Psoas muscle (tissue), 7 donors: ENCODE measurements at regions not wholly inside any gene's neighbourhood (a gene's known extent, or its start where the extent isn't known, plus 50 kb on each side); places are given as distances from the start of the nearest gene placed in this dataset.

Experiments
- ATAC-seq, 4 donors: fragments of 200-7000 bp; cut with Tn5 transposase; one replicate each; pipeline ENCODE4 v1.9.1; 2020; ENCODE audit warnings: moderate library complexity in 3 of 4, mild to moderate bottlenecking in 2 of 4
- DNase-seq, 2 donors: peaks; one replicate each; pipeline ENCODE4 v3.0.0-alpha.2; 2020
- H3K27ac ChIP-seq: fragments of 200-600 bp; one replicate; pipeline ENCODE4 v1.8.0; 2022
- H3K27me3 ChIP-seq, 3 donors: fragments of 200-600 bp in 1 of 3; one replicate each; pipeline versions ENCODE4 v1.6.1 to v1.8.0; 2013 to 2022; ENCODE audit warnings: low read length in 2 of 3, mild to moderate bottlenecking in 2 of 3, moderate library complexity in 1 of 3; ENCODE audit not compliant: insufficient read depth in 3 of 3
- H3K36me3 ChIP-seq, 2 donors: fragments of 200-600 bp in 1 of 2; one replicate each; pipeline versions ENCODE4 v1.6.1 to v1.8.0; 2013 to 2022; ENCODE audit warnings: low read depth in 1 of 2, mild to moderate bottlenecking in 1 of 2, moderate library complexity in 1 of 2; ENCODE audit not compliant: insufficient read depth in 1 of 2
- H3K4me1 ChIP-seq: fragments of 200-600 bp; one replicate; pipeline ENCODE4 v1.8.0; 2022
- H3K4me3 ChIP-seq: fragments of 200-600 bp; one replicate; pipeline ENCODE4 v1.8.0; 2022; ENCODE audit warnings: mild to moderate bottlenecking
- H3K9me3 ChIP-seq: fragments of 200-600 bp; one replicate; pipeline ENCODE4 v1.8.0; 2022
- CTCF ChIP-seq: fragments of 200-600 bp; IDR thresholded peaks from one replicate; pipeline ENCODE4 v1.8.0; 2022; ENCODE audit warnings: antibody characterized with exemption
- WGBS, 3 donors: extraction: QIAGEN DNeasy Blood & Tissue Kit; methylation state at CpG; one replicate each; pipeline versions ENCODE4 v1.1.6 to v1.1.7; 2013; 5-methylcytosine and 5-hydroxymethylcytosine counted together
- intact Hi-C, 2 donors: fragments of 100-400 bp; cut with DNase I; formaldehyde crosslinking; loops; one replicate each; pipeline versions ENCODE4 v1.11.0 to v1.14.2; 2022
- donor health status: healthy with polysubstance abuse.
- donor health status: DM: no; HTN: no; CAD: no; lungs with moderate emphysema.
- donor health status: Bipolar disorder and iron deficiency.
- donor health status: healthy.
- donor health status: DM: yes; HTN: yes; CAD: no.
- donor health status: DM: no; HTN: no; CAD: no.
- donor health status: DM: yes; HTN: yes; CAD: no.

GRCh38 chr3:82392203-82392775 lies 630.8 kb upstream of the GBE1 start:
- DNase-seq: no peak
- no peaks in the 10 kb centered on the region for H3K4me1 ChIP-seq
- no peak overlapping the region for H3K27ac ChIP-seq
- intact Hi-C loops: no loop called here
- no peaks in the 10 kb centered on the region for H3K36me3 ChIP-seq
- TF ChIP-seq CTCF: no peak
- H3K9me3 ChIP-seq: no peaks in the 10 kb centered on the region
- H3K27me3 ChIP-seq: no peaks in the 10 kb centered on the region
- H3K4me3 ChIP-seq: no peak overlapping the region
- no peak for ATAC-seq

GRCh38 chr3:82390868-82391267 lies 629.4 kb upstream of the GBE1 start:
- 75 to 84% (median 83%) methylated on average over 4 of the region's 4 CpGs for WGBS, 3 donors
- no peak for DNase-seq
- ATAC-seq: no peak
- no peaks in the 10 kb centered on the region for H3K9me3 ChIP-seq
- H3K27me3 ChIP-seq: no peaks in the 10 kb centered on the region
- H3K4me1 ChIP-seq: no peaks in the 10 kb centered on the region
- intact Hi-C loops: no loop called here
- TF ChIP-seq CTCF: no peak
- no peaks in the 10 kb centered on the region for H3K36me3 ChIP-seq
- no peak overlapping the region for H3K27ac ChIP-seq
- H3K4me3 ChIP-seq: no peak overlapping the region

- no peak for TF ChIP-seq CTCF
- ATAC-seq: no peak
- whole genome bisulfite sequencing, 3 donors: 27 to 45% (median 41%) methylated on average over 2 of the region's 2 CpGs
- Histone ChIP-seq H3K4me3 (no peak overlapping the region), H3K27me3 (no peaks in the 10 kb centered on the region), H3K4me1 (no peaks in the 10 kb centered on the region), H3K9me3 (no peaks in the 10 kb centered on the region), H3K36me3 (no peaks in the 10 kb centered on the region), H3K27ac (no peak overlapping the region)
- intact Hi-C loops: no loop called here
- no peak for DNase-seq
These were observed 625.2 kb upstream of the GBE1 start for GRCh38 chr3:82386647-82387046.

- 54 to 65% (median 65%) methylated on average over 3 of the region's 3 CpGs for WGBS, 3 donors
- intact Hi-C loops: no loop called here
- no peak for ATAC-seq
These were observed 622.7 kb upstream of the GBE1 start for GRCh38 chr3:82384181-82384580.

More at GRCh38 chr3:82384181-82384580, 622.7 kb upstream of the GBE1 start:
- DNase-seq: no peak
- no peak for TF ChIP-seq CTCF
- Histone ChIP-seq H3K9me3 (no peaks in the 10 kb centered on the region), H3K4me3 (no peak overlapping the region), H3K27ac (no peak overlapping the region), H3K27me3 (no peaks in the 10 kb centered on the region), H3K4me1 (no peaks in the 10 kb centered on the region), H3K36me3 (no peaks in the 10 kb centered on the region)
